ENCODE measurements at regions not wholly inside any gene's neighbourhood (a gene's known extent, or its start where the extent isn't known, plus 50 kb on each side); places are given as distances from the start of the nearest gene placed in this dataset.

GRCh38 chr1:57916041-57916440, 492.2 kb upstream of the DAB1 start:
- no peak for ATAC-seq
- TF ChIP-seq ZC3H10 (CRISPR knock-in tag; IDR thresholded peaks at IDR 0.05): no peak
- no peak for TF ChIP-seq TCF4 (CRISPR knock-in tag; IDR thresholded peaks at IDR 0.05; ENCODE audit: borderline replicate concordance)
- TF ChIP-seq TOX (CRISPR knock-in tag; IDR thresholded peaks at IDR 0.05; ENCODE audit: borderline replicate concordance): no peak
- TF ChIP-seq CREB5 (CRISPR knock-in tag; IDR thresholded peaks at IDR 0.05; ENCODE audit: low read depth): no peak
- no peak for TF ChIP-seq PPARA (CRISPR knock-in tag; IDR thresholded peaks at IDR 0.05; ENCODE audit: borderline replicate concordance)
- no peak for TF ChIP-seq ZFP3 (CRISPR knock-in tag; IDR thresholded peaks at IDR 0.05)
- TF ChIP-seq CSRNP3 (CRISPR knock-in tag; IDR thresholded peaks at IDR 0.05): no peak
- no peak for TF ChIP-seq ZNF8 (CRISPR knock-in tag; IDR thresholded peaks at IDR 0.05)
- no peak for TF ChIP-seq POU6F1 (CRISPR knock-in tag; IDR thresholded peaks at IDR 0.05; ENCODE audit: borderline replicate concordance, low read depth)
- no peak for TF ChIP-seq BACH2 (CRISPR knock-in tag; IDR thresholded peaks at IDR 0.05; ENCODE audit: borderline replicate concordance)
- TF ChIP-seq SNAI2 (CRISPR knock-in tag; IDR thresholded peaks at IDR 0.05): no peak

GRCh38 chr1:57911427-57911826, 487.6 kb upstream of the DAB1 start:
- TF ChIP-seq CREB5 (CRISPR knock-in tag; IDR thresholded peaks at IDR 0.05; ENCODE audit: low read depth) (no peak), OSR1 (CRISPR knock-in tag; IDR thresholded peaks at IDR 0.05) (no peak), PPARA (CRISPR knock-in tag; IDR thresholded peaks at IDR 0.05; ENCODE audit: borderline replicate concordance) (no peak), SNAI2 (CRISPR knock-in tag; IDR thresholded peaks at IDR 0.05) (no peak), ESRRG (CRISPR knock-in tag; IDR thresholded peaks at IDR 0.05) (no peak), TCF4 (CRISPR knock-in tag; IDR thresholded peaks at IDR 0.05; ENCODE audit: borderline replicate concordance) (no peak), ZFP30 (CRISPR knock-in tag; IDR thresholded peaks at IDR 0.05) (no peak), GLIS3 (CRISPR knock-in tag; IDR thresholded peaks at IDR 0.05) (no peak)
- no peak for ATAC-seq

GRCh38 chr1:57910782-57911181, 486.9 kb upstream of the DAB1 start:
- ATAC-seq: no peak
- no peak for TF ChIP-seq RARB (CRISPR knock-in tag; IDR thresholded peaks at IDR 0.05)
- no peak for TF ChIP-seq ZFP3 (CRISPR knock-in tag; IDR thresholded peaks at IDR 0.05)
- no peak for TF ChIP-seq CSRNP3 (CRISPR knock-in tag; IDR thresholded peaks at IDR 0.05)
- TF ChIP-seq ZNF70 (CRISPR knock-in tag; IDR thresholded peaks at IDR 0.05): no peak
- no peak for TF ChIP-seq TCF4 (CRISPR knock-in tag; IDR thresholded peaks at IDR 0.05; ENCODE audit: borderline replicate concordance)
- no peak for TF ChIP-seq PPARA (CRISPR knock-in tag; IDR thresholded peaks at IDR 0.05; ENCODE audit: borderline replicate concordance)

GRCh38 chr1:57910305-57910704, 486.4 kb upstream of the DAB1 start:
- no peak for ATAC-seq
- TF ChIP-seq POU6F1 (CRISPR knock-in tag; IDR thresholded peaks at IDR 0.05; ENCODE audit: borderline replicate concordance, low read depth) (no peak), ZFP30 (CRISPR knock-in tag; IDR thresholded peaks at IDR 0.05) (no peak), PATZ1 (CRISPR knock-in tag; IDR thresholded peaks at IDR 0.05; ENCODE audit: borderline replicate concordance) (no peak), ZNF70 (CRISPR knock-in tag; IDR thresholded peaks at IDR 0.05) (no peak), ZC3H10 (CRISPR knock-in tag; IDR thresholded peaks at IDR 0.05) (no peak), TOX (CRISPR knock-in tag; IDR thresholded peaks at IDR 0.05; ENCODE audit: borderline replicate concordance) (no peak), SNAI2 (CRISPR knock-in tag; IDR thresholded peaks at IDR 0.05) (no peak), OSR1 (CRISPR knock-in tag; IDR thresholded peaks at IDR 0.05) (no peak), ZFP3 (CRISPR knock-in tag; IDR thresholded peaks at IDR 0.05) (no peak), TSHZ2 (CRISPR knock-in tag; IDR thresholded peaks at IDR 0.05) (no peak), CREB5 (CRISPR knock-in tag; IDR thresholded peaks at IDR 0.05; ENCODE audit: low read depth) (no peak)
